Posterior cingulate gyrus (tissue), 11 donors: ENCODE measurements at regions not wholly inside any gene's neighbourhood (a gene's known extent, or its start where the extent isn't known, plus 50 kb on each side); places are given as distances from the start of the nearest gene placed in this dataset.
A peak's percentile ranks its signal among the peaks of the same experiment; 100 is the strongest.
"Not testable (repeated sequence)": the region's sequence is repeated elsewhere in the genome, so short reads cannot be mapped to it uniquely, and the experiment has no call there.

Source experiments
- DNase-seq, 10 donors: peaks; one replicate each; pipeline versions ENCODE4 v3.0.0 to v3.0.0-alpha.2; 2020 to 2021; ENCODE audit warnings: mixed read lengths in 3 of 10
- intact Hi-C: fragments of 100-400 bp; cut with DNase I; formaldehyde crosslinking; loops from one replicate; pipeline ENCODE4 v1.15.1; 2023

DNA sequence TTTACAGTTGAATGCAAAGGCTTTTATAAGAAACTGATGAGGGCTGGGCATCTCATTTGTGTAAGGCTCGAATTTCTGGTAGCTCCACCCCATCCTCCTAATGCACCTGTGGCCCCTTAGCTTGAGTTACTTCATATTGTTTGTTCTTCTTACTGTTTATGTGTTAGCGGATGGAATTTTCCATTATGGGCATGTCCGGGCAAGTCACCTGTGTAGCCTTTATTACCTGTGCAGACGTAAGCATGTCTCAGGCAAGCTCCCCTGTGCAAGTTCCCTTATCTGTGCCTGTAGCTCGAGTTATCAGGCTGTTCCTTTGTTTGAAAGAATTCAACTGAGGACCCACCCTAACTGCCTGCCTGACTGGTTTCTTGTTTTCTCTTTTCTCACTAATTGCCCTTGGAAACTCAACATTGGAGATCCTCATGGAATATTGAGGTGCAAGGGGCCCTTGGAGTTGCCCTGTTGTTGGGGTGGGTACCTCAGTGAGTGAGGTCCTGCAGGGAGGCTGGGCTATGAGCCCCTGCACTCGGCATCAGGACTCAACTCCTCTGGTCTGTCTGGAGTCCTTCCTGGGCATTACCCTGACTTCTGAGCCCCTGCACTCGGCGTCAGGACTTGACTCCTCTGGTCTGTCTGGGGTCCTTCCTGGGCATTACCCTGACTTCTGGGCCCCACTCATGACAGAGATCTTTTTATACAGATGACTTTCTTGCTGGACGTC, 207.9 kb upstream of the SULF2 start:
- intact Hi-C loops: no loop called here
- DNase-seq: no peak

DNA sequence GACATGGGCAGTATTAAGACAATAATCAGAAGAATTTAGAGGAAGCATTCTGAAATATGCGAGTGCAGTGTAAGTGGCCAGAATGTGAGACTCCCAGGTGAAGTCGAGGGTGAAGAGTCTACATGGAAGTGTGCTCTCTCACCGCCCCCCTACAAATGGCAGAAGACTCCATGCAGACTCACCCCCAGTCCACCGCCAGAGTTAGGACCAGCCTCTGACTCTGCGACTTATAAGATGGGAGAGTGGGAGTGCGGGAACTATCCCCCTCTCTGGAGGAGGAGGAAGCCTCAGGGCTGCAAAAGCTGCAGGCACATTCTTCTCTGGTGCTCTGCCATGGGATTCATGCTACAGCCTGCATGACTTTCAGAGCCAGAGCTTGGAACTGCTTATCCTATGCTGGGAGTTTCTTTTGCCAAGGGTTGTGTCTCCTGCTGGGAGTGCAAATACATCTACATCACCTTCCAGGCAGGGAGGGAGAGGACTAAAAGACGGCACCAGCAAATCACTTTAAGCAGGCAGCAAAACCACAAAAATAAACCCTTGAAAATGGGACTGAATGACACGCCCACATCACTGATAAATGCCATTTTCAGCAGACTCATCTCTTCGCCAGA, 206.7 kb upstream of the SULF2 start:
- no peak for DNase-seq
- intact Hi-C loops: no loop called here

DNA sequence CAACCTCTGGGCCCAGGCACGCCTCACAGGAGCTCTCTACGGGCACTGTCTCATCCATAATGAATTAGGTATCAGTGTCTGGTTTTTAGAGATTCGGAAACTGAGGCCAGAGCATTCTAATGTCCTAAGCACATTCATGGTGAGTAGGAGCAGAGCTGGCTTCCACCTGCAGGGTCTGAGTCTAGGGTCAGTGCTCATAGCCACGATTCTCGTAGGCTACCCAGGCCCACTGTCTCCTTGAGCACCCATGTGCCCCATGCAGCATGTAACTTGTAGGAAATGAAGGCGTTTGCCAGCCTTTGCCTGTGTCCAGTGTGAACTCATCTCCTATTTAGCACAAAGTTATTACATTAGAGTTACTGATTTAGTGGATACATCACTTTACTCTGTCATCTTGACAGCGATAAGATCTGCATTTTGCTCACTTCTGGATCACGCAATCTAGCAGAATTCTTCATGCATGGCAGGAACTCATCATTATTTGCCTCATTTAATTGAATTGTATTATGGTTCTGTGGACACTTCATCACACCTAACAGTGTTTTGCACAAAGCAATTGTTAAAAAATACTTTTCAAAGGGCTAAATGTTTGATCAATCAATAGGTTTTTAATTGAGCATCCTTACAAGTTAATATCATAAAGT, 205.3 kb upstream of the SULF2 start:
- no peak for DNase-seq
- intact Hi-C loops: no loop called here

DNA sequence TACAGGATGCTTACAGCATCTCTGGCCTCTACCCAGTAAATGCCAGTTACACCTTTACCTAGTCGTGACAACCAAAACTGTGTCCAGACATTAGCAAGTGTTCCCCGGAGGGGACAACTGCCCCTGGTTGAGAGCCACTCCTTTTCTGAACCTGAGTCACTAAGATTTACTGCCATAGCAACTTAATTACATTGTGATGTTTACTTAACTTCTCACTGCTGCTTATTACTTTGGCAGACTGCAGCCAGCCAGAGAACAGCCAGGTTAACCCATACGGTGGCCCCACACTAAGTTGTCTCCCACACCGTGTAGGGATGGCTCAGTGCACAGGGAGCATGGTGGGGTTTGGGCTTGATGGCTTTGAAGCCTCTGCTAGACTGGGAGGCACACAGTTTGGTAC, 204.7 kb upstream of the SULF2 start:
- intact Hi-C loops: no loop called here
- no peak for DNase-seq

DNA sequence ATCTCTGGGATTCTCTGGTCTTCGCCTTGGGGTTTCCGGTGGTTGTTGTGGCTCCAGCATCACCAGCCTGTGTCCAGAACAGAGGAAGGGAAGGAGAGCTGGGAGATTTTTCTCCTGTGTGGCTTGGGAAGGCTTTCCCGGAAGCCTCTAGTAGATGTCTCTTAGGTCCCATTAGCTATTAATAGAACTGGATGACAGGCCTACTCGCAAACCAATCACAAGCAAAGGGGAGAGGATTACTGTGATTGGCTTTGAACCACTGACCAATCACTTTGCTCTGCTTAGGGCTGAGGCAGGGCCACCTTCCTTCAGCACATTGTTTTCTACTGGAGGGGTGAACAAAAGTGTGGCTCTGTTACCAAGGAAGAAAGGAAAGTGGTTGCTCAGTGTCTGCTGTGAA, 203.4 kb upstream of the SULF2 start:
- no peak for DNase-seq
- intact Hi-C loops: no loop called here

DNA sequence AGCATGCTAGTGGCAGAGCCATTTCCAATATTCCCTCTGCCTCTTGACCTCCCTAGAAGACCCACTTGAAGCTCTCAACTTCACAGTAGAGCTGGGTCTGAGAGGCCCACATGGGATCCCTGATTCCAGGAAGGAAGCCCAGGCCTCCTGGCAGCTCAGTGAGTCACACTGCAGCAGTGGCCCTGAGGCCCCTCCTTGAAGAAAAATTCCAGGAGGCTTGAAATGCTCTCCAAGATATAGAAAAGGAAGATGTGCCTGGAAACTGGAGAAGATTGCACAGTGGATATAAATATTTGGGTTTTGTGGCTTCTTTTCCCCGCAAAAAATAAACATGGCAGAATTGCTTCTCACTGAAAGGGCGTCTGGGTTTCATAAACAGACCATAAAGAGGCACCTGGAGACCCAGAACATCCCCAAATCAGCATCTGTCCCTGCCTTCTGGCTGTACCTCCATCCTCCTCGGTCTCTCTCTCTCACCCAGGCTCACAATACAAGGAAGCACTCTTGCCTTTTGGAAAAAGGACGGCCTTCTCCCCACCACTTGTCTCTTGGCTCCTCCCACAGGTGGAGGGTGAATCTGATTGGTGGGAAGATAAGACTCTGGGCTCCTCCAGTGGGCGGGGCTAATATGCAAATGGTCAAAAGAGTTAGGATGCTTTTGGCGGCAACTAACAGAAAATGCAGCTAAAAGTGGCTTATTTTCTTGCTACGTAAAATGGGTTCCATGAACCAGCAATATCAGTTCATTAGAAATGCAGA, 200.0 kb upstream of the SULF2 start:
- DNase-seq: no peak
- intact Hi-C loops: no loop called here

DNA sequence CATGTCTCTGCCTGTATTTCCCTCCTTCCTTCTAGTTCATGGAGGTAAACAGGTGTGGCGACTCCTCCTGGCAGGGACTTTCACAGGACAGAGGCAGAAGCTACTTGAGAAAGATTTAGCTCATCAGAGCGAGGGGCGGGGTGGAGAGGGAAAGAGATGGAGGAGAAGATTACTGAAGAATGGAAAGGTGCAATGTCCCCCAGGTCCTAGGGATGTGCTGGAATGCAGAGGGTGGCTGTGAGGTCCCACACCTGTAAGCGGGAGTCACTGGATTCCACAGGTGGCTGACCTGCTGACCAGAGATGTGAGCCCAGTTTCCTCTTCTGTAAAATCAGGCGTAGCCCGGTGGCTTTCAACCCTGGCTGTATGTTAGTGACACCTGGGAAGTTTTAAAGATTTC, 199.2 kb upstream of the SULF2 start:
- DNase-seq: peak in 1 of 10 donors; percentile 27
- intact Hi-C loops: no loop called here

DNA sequence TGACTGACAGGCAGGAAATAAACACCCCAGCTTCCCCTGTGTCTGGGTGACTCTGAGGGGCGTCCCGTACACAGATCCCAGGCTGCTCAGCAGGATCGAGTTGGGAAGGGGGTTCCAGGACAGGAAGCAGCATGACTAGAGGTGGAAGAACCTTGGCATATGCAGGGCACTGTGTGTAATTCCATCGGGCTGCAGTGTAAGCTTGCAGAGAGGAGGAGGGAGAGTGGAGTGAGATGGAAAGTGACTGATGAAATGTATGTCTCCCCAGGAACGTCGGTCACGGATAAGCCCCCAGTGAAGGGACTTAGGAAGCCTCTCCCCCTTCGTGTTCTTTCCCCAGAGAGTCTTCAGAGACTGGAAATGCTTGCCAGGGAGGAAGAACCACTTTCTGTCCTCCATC, 198.4 kb upstream of the SULF2 start:
- intact Hi-C loops, DNase-seq: not testable (repeated sequence)

DNA sequence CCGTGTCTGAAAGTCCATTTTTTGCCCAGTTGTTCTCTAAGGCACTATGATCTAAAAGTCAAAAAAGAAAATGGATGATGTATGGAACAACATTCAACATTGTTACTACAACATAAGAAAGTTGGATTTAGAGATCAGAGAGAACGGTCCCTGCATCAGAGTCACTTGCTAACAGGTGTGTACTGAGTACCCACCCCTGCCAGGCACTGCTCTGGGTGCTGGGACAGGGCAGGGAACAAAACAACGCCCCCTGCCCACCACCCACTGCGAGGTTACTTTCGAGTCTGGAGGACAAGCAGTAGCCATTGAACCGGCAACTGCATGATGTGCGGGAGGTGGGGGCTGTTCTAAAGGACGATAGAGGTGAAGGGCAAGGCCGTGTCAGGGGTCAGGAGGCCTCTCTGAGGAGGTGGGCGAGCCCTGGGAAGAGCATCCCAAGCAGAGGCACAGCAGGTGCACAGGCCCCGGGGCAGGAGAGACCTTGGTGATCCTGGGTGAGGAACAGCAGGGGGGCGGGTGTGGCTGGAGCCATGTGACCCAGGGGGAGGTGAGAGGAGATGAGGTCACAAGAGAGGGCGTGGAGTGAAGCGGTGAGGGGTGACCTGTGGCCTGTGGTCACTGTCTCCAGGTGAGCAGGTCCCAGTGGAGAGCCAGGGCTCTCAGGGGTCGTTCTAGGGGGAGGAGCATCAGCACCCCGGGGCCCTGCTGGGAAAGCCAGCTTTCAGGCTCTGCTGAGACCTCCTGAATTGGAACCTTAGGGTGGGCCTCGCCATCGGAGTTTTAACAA, 197.5 kb upstream of the SULF2 start:
- intact Hi-C loops: no loop called here
- no peak for DNase-seq

DNA sequence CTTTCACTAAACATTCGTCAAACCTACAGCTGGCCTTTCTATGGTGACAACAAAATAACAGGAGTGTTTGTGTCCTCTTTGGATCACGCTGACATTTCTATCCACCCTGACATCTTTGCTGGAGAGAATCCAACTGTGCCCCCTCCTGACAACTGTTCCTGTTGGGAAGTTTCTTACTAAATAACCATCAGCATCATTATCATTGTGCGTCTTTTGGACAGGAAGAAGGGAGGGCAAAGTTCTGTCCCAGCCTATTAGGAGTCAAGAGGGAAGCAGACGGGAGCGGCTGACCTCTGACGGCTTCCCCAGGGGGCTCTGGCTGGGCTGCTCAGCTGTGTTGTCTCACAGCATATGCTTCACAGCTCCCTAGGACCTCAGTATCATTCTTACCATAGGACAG, 195.9 kb upstream of the SULF2 start:
- intact Hi-C loops: no loop called here
- DNase-seq: no peak

DNA sequence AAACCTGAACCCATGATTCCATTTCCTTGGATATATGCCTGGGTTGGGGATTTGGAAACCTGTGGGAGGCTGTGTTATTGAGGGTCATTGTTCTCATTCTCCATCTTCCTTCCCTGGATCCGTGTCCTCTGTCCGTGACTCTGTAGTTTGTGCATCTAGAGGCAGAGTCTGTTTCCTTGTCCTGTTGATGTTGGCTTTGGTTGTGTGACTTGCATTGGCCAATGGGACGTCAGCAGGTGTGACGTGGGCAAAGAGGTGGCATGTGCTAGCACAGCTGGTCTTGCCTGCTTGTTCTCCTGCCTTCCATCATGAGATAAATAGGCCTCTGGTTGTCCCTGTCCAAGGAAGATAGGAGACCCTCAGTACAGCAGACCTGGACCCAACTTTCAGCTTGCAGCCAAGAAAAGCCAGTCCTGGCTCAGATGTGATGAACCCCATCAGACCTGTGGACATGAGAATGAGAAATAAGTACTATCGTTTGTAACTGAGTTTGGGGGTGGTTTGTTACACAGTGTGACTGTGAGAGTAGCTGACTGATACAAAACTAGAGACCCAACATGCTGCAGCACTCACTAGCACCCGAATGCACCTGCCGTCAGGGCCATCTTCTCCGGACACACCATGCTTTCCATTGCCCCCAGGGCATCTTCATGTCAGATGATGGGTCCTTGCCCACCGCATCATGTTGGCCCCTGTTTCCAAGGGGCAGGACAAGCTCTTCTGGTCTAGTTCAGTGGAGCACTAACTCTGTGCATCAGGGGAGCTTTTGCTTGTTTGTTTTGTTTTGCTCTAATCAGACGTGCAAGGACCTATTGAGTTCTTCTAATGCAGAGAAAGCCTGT, 195.3 kb upstream of the SULF2 start:
- intact Hi-C loops: no loop called here
- no peak for DNase-seq

DNA sequence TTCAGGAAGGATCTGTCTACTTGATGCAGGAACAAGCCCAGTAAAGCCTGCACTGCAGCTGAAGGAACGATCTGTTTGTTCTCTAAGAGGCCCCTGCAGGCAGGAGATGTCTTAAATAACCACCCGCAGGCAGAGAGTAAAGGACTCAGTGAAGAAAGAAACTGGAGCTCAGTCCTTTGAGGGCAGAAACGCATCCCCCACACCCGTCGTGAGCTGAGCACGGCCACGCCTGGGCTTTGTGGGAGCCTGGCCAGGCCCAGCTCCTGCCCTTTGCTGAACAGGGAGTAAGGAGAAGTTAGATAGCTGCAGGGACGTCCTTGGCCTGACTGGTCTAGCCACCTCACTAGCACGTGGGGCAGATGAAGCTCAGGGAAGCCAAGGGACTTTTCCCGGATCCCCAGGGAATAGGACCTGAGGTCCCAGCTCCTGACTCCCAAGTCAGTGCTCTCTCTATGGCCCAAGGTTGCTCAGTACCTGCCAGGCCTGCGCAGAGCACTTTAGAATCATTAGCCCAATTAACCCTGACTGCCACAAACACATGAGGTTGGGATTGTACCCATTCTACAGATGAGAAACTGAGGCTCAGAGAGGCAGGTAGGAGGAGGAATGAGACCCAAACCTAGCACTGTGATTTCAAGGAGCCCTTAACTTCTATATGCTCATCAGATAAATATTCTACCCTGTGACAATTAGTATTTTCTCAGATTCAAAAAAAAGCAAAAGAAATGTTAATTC, 194.2 kb upstream of the SULF2 start:
- intact Hi-C loops, DNase-seq: not testable (repeated sequence)

DNA sequence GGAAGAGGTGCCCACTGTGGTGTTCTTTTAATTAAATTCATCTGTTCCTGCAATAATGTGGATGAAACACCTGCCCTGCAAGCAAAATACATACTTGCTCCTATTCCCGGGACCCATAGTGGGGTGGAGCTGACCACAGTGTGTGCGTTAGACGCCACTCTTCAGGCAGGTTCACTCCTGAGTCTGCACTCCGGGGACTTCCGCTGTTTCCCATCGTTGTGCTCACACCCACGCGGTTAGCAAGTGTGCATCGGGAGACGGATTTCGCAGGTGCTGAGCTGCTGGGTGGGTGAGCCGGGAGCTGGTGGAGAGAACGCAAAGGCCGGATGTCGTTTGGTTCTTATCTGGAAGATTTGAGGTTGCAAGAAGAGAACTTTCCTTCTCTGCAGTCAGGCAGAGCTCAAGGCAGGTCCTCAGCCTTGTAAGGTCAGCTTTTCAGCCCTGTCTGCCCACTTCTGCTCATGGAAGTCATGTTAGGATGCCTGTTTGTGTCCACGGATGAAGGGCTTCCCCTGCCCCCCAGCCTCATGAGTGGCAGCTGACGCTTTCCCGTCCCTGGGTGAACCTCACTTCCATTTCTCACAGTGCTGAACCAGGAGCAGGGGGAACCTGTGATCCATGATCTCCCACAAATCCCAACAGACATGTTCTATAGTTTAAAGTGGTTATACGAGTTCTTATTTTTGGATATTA, 193.3 kb upstream of the SULF2 start:
- intact Hi-C loops, DNase-seq: not testable (repeated sequence)

DNA sequence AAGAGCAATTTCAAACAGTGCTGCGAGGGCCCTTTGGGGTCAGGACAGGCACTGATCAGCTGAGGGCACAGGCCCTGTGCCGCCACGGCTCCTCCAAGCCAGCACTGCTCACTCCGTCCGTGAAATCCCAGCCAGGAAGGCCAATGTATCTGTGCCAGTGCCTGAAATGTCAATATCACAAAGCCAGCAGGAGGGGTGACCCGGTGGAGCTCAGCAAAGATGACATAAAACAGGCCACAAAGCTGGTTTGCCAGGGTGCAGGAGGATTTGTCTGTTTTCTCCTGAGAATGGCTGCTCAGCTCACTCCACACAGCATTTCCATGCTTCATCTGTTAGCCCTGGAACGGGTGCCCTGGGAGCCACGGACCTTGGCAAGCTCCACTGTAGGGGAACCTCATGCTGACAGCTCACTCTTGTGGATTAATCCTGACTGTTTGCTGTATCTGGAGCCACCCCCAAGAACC, 192.5 kb upstream of the SULF2 start:
- intact Hi-C loops, DNase-seq: not testable (repeated sequence)

DNA sequence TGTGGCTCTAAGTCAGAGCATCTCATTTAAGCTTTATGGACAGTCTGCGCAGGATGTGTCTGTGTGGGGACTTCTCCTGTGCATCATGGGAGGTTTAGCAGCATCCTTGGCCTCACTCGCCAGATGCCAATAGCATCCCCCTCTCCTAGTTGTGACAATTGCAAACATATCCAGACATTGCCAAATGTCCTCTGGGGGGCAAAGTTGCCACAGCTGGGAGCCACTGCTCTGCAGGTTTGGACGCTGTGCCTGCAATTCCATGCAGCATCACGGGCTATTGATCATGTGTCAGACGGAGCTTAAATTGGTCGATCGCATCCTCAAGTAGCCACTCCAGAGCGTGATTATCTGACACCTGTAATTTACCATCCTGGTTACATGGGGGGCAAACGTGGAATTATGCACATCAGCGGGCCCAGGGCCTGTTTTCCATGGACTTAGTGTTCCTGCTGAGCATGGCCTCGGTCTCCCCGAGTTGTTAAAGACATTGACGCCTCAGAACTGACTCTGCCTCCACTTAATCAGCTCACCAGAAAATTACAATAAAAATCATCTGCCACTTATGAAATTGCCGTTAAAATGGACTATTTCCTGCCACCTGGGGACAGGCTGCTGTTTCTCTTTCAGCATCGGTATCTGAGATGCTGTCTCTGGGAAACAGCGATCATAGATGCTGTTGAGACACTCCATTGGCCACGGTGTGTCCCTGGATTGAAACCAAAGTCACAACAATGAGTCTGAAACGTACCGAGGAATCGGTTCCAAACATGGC, 191.9 kb upstream of the SULF2 start:
- DNase-seq, intact Hi-C loops: not testable (repeated sequence)

DNA sequence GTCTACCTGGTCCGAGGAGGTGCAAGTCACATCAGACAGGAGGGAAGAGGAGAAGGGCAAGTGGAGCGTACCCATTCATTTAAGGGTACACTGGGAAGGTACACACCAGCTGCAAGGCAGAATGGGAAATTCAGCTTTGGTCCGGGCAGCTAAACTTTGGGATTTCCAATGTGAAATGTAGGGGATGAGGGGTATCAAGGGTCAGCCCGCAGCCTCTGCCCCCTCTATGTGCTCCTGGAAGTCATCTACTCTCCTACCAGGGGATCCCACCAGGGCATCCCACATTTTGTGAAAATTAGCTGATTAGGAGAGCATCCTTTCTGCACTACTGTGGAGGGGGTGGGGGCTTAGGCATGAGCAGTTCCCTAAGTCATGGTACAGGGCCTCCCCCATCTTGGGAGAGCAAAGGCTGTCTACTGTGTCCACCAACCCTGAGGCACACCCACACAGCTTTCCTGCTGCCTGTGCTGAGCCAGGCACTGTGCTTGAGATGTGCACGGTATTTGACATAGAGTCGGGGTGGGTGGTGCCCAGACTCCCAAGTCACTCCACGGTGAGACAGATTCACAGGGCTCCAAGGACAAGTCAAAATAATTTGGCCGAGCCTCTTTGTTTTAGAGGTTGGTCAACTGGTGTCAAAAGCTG, 189.1 kb upstream of the SULF2 start:
- no peak for DNase-seq
- intact Hi-C loops: no loop called here
